GM08714 (cell line): ENCODE measurements at regions not wholly inside any gene's neighbourhood (a gene's known extent, or its start where the extent isn't known, plus 50 kb on each side); places are given as distances from the start of the nearest gene placed in this dataset.

ENCODE experiments used
- H3K4me3 ChIP-seq: fragments of 200-500 bp; sonication (Bioruptor generic); 2 replicates; pipeline ENCODE4 v1.5.1; 2014; ENCODE audit warnings: mild to moderate bottlenecking, low read length, inconsistent platforms
- ZNF274 ChIP-seq: IDR thresholded peaks from 2 replicates; pipeline ENCODE4 v1.6.1; 2012; ENCODE audit warnings: mild to moderate bottlenecking, low read depth, low read length

GRCh38 chr11:80842246-80842645 is 1401.4 kb upstream of the TENM4 start:
- H3K4me3 ChIP-seq: no peak overlapping the region
- TF ChIP-seq ZNF274: no peak

GRCh38 chr11:80841675-80842074 is 1400.8 kb upstream of the TENM4 start:
- H3K4me3 ChIP-seq: no peak overlapping the region
- no peak for TF ChIP-seq ZNF274

DNA sequence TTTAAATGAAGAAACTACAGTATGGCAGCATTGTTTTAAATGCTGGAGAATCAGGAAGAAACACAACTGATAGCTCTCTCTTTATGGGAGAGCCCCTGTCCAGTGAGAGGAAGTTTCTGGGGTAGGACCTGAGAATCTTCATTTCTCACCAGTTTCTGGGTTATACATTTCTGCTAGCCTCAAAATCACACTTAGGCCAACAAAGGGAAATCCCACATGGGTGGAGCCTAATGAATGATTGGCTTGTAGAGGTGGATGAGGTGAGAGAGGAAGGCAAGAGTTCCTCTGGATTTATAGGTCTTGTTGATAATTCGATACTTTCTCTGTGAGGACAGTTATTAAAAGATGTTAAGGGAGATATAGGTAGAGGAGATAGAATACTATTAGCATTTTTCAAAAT is 1397.3 kb upstream of the TENM4 start:
- no peak for TF ChIP-seq ZNF274
- no peak overlapping the region for H3K4me3 ChIP-seq

DNA sequence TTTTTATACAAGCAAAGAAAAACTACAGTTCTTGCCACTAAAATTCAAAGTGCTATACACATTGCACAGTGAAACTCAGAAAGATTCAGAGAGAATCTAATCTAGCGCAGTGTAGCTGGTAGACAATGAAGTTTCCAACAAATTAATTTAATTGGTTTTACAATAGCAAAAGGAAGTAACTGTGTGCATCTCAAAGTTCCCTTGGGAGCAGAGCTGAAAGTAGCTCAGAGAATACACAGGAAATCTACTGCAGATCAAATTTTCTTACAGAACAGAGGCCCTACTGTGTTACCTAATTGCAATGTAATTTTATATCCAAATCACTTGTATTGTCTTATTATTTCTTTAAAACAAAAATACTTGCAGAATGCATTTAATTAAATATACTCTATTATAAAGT is 1396.2 kb upstream of the TENM4 start:
- TF ChIP-seq ZNF274: no peak
- no peak overlapping the region for H3K4me3 ChIP-seq

- no peak for TF ChIP-seq ZNF274
Observed at GRCh38 chr11:80831374-80831773, 1390.5 kb upstream of the TENM4 start.

DNA sequence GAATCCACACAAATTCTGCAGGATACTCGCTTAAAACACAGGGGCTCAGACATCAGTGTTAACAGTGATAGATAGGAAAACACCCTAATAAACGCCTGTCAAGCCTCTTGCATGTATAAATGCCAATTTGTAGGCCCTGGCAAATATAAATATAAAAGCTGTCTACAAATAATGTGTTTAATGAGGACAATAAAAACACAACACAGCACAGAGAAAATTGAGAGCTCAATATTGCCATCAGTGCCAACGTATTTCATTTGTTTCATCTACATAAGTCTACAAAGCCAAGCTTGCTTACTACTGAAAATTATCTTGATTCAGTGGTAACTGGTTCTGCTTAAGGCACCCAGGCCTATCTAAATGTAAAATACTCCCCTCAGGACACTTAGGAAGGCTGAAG is 1387.0 kb upstream of the TENM4 start:
- H3K4me3 ChIP-seq: no peak overlapping the region
- no peak for TF ChIP-seq ZNF274

More at GRCh38 chr11:80831374-80831773, 1390.5 kb upstream of the TENM4 start:
- no peak overlapping the region for H3K4me3 ChIP-seq

GRCh38 chr11:80826808-80827207 is 1386.0 kb upstream of the TENM4 start:
- TF ChIP-seq ZNF274: no peak

DNA sequence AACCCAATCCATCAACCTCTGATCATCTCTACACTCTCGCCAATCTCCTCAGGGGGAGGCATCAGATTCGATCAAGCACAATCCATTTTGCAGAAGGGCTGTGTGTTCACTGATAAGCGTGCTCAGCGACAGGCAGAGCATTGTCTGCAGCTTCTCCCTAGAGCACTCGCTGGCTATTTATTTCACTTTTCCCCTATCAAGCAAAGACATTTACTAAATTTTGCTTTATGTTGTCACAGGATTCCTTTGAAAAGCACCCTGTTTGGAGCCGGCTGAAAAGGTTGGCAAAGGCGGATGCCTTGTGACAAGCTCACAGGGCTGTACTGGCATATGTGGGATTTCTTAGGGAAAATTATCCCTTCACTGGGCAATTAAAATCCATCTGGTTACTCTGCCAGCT is 1381.5 kb upstream of the TENM4 start:
- H3K4me3 ChIP-seq: no peak overlapping the region
- TF ChIP-seq ZNF274: no peak

More at GRCh38 chr11:80826808-80827207, 1386.0 kb upstream of the TENM4 start:
- no peak overlapping the region for H3K4me3 ChIP-seq

- TF ChIP-seq ZNF274: no peak
- no peak overlapping the region for H3K4me3 ChIP-seq
Observed at GRCh38 chr11:80819271-80819670, 1378.4 kb upstream of the TENM4 start.

DNA sequence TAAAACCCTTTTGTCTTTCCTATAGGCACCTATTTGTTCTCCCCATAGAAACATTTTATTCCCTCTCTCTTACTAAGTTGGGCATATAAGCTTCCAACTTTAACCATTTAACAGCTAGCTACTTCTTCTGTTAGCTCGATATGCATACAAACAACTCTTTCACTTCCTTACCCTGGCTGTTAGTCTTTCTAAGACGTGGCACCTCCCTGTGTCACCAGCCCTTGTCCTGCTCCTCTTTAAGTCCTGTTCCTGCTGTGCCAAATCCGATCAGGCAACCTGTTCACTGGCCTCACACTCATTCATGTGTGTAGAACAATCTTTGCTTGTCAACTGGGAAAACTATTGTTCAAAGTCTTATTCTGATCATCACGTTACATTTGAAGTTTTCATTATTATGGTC is 1376.1 kb upstream of the TENM4 start:
- no peak for TF ChIP-seq ZNF274
- H3K4me3 ChIP-seq: peak overlapping the region; percentile 54; the same call in 1 of the 2 replicates

- TF ChIP-seq ZNF274: no peak
- H3K4me3 ChIP-seq: no peak overlapping the region
Observed at GRCh38 chr11:80816454-80816847, 1375.6 kb upstream of the TENM4 start.

GRCh38 chr11:80815752-80816453 is 1375.1 kb upstream of the TENM4 start:
- TF ChIP-seq ZNF274: no peak
- H3K4me3 ChIP-seq: no peak overlapping the region

DNA sequence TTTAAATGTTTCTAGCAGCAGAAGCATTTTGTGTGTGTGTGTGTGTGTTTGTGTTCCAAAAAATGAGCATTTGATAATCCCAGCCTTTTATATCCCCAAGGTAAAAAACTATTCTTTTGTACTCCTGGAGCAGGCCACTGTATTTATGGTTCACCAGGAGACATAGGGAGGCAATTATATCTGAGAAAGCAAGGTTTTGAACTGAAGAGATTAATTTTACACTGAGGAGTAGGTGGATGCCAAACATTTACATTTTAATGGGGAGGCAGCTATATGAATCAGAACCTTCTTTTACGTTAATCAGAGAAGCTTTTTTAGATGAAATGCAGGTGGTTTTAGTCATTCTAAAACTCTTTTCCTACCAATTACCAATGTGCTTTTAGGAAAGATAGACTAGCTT is 1374.0 kb upstream of the TENM4 start:
- no peak overlapping the region for H3K4me3 ChIP-seq
- no peak for TF ChIP-seq ZNF274

- no peak overlapping the region for H3K4me3 ChIP-seq
- TF ChIP-seq ZNF274: no peak
Observed at GRCh38 chr11:80810695-80811094, 1369.9 kb upstream of the TENM4 start.

DNA sequence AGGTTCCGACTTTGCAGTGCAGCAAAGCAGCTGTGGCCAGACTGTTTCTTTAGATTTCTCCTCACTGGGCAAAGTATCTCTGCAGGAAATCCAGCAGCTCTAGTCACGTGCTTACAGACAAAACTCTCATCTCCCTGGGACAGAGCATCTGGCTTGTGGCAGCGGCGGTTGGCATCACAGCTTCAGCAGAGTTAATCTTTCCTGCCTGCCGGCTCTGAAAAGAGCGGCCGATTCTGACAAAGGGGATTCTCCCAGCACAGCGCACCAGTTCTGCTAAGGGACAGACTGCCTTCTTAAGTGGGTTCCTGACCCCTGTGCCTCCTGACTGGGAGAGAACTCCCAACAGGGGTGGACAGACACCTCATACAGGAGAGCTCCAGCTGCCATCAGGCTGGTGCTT is 1357.3 kb upstream of the TENM4 start:
- no peak for TF ChIP-seq ZNF274
- no peak overlapping the region for H3K4me3 ChIP-seq

DNA sequence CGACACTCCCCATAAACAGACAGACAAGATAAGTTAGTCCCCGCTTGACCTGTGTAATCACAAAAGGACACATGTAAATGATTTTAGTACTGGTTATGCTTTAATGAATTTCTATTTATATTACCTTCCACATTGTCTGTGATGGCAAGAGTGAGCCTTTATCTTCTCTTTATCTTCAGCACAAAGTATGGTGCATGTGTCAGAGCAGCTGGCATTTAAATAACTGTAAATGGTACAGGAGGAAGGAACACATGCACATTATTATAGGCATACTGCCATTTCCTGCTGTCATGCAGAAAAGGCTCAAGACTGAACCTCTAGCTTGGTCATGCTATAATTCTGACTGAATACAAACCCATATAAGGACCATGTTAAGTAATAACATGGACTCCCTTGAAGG is 1342.7 kb upstream of the TENM4 start:
- no peak overlapping the region for H3K4me3 ChIP-seq
- TF ChIP-seq ZNF274: no peak
